RPMI7951 (cell line): ENCODE measurements at regions not wholly inside any gene's neighbourhood (a gene's known extent, or its start where the extent isn't known, plus 50 kb on each side); places are given as distances from the start of the nearest gene placed in this dataset.
"Not testable (repeated sequence)": the region's sequence is repeated elsewhere in the genome, so short reads cannot be mapped to it uniquely, and the experiment has no call there.

Source experiments
- DNase-seq: peaks from one replicate; pipeline ENCODE4 v3.0.0-alpha.2; 2012; ENCODE audit warnings: low read depth

DNA sequence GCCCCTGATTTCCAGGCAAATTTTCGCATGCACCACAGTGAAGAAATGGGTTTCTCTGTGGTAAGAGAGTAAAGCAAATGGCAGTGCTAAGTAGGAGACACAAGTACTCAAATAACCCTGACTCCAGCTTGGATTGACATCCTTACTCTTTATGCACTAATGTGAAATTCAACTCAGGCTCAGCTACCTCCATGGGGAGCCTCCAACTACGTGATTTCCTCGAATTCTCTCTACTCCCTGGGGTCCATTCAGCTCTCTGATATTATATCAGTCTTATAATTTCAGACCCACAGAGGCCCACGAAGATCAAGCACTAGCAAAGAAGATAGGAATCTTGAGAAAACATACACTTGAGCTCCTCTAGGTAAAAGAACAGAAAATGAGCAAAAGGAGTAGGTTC lies 407.6 kb upstream of the CCDC54 start:
- no peak for DNase-seq

DNA sequence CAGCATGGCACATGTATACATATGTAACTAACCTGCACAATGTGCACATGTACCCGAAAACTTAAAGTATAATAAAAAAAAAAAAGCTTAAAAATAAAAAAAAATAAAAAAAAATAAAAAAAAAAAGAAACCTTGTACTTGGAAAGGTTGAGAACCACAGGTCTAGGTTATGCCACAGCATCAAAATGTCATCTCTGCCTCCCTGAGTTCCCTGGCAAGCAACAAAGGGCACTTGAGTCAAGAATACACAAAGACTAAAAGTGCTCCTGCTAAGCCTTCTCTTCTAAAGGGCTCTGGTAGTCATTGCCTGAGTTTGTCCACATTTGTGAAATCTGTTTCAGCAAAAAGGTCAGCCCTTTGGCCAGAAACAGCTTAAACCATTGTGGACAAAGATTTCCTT lies 395.8 kb upstream of the CCDC54 start:
- no peak for DNase-seq

DNA sequence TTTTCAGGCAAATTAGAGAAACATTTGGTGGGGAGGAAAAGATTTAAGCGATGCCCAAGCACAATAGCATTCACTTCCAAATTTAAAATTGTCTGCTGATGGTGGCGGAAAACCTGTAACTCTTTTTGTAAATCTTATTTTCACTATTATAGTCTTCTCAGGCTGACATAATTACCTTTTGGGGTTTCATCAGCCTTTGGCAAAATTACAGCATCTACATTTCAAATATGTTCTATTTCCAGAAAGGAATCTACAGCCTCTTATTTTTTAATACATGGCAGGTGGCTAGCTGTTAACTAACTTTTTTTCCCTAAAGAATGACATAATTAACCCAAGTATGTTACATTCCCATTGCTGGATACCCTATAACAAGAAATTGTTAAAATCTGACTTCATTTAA lies 391.5 kb upstream of the CCDC54 start:
- DNase-seq: no peak

DNA sequence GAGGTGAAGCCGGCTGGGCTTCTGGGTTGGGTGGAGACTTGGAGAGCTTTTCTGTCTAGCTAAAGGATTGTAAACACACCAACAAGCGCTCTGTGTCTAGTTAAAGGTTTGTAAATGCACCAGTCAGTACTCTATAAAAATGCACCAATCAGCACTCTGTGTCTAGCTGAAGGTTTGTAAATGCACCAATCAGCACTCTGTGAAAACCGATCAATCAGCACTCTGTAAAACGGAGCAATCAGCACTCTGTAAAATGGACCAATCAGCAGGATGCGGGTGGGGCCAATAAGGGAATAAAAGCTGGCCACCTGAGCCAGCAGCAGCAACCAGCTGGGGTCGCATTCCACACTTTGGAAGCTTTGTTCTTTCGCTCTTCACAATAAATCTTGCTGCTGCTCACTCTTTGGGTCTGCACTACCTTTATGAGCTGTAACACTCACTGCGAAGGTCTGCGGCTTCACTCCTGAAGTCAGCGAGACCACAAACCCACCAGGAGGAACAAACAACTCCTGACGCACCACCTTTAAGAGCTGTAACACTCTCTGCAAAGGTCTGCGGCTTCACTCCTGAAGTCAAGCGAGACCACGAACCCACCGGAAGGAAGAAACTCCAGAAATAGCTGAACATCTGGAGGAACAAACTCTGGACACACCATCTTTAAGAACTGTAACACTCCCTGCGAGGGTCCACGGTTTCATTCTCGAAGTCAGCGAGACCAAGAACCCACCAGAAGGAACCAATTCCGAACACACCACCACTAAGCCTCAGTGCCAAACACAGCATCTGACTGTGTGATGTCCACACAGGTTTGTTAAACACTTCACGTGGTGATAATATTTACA lies 378.2 kb upstream of the CCDC54 start:
- DNase-seq: not testable (repeated sequence)

DNA sequence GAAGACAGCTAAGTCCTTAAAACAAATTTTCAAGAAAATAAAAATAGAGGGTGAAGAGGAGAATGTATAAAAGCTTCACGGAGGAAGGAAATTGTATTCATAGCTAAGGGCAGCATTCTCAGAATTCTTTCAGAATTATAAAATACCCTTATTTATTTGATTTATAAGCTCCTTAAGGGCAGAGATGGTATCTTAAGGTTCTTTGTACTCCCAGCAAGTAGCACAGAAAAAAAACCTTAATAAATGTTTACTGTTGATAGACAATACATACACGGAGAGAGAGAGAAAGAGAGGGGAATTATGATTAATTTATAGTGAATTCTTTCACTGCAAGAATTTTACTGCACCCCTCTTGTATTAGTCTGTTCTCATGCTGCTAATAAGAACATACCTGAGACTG lies 375.6 kb upstream of the CCDC54 start:
- DNase-seq: peak; percentile 6

DNA sequence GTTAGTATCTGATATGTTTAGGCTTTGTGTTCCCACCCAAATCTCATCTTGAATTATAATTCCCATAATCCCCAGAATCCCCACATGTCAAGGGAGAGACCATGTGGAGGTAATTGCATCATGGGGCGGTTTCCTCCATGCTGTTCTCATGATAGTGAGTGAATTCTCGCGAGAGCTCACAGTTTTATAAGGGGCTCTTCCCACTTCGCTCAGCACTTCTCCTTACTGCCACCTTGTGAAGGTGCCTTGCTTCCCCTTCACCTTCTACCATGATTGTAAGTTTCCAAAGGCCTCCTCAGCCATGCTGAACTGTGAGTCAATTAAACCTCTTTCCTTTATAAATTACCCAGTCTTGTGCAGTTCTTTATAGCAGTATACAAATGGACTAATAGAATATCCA lies 371.9 kb upstream of the CCDC54 start:
- not testable (repeated sequence) for DNase-seq

DNA sequence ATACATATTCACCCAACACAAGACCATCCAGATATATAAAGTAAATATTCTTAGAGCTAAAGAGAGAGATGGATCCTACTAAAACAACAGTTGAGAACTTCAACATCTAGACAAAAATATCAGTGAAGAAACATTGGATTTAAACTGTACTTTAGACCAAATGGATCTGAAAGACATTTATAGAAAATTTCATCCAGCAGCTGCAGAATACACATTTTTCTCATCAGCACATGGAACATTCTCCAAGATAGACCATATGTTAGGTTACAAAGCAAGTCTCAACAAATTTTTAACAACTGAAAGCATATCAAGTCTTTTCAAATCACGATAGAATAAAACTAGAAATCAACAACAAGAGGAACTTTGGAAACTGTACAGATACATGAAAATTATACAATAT lies 369.0 kb upstream of the CCDC54 start:
- DNase-seq: no peak

DNA sequence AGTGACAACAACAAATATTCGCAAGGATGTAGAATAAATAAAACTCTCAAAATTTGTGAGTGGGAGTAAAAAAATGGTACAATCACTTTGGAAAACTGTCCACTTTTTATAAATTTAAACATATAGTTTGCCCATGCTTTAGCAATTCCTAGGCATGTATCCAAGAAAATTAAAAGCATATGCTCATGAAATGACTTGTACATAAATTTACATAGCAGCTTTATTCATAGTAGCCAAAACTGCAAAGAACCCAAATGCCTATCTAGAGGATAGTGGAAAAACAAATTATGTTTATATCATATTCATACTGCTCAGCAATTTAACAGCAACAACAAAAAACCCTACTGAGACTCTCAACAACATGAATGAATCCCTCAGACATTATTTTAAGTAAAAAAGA lies 363.6 kb upstream of the CCDC54 start:
- no peak for DNase-seq

DNA sequence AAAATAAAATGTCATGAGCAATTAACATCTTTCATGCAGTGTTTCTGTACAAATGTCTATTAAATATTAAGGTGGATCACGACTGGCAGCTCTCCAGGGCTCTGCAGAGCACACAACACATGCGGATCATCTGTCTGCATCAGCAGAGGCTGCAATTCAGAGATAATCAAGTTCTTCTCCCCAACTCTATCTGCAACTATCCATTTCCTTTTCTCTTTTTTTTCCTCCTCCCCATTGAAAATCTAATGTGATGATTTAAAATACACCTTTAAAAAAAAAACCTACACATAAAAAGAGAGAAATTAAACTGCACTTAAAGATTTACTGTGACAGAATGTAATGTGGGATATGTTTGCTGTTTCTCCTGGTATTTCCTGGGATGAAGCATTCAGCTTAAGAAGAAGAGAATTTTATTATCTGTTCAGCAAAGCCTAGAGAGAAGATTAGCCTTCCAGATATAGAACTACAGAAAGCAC lies 352.6 kb upstream of the CCDC54 start:
- no peak for DNase-seq

DNA sequence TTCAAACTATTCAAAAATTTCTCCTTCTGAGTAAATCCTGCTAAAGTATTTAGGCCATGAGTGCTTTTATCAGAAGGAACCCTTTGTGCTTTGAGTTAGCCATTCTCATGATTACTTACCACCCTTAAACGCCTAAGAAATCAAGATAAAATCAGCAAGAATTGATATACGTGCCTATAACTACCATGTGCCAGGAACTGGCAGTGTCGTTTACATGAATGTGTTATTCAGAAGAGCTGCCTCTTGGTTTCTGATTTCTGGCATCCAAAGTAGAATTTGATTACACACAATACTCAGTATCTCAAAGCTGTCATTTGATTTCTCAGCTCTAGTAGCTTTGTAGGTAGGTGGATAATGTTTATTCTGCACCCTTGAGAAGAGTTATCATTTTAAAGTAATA lies 351.3 kb upstream of the CCDC54 start:
- DNase-seq: no peak

DNA sequence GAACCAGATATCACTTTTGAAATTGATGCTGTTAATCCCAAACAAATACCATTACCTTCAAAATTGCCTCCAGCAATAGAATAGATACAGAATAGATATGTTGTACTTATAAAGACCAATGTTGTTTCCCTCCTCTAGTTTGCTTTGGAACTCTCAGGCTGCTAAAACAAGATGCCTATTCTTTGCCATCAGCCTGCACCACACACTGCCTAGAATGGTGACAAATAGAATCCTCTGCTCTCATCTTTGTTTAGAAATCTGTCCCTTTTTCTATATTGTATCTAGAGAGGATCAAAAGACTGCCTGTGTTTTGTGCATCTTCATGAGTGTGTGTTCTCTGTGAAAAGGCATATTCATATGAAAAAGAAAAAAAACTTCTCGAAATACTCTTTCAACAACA lies 349.2 kb upstream of the CCDC54 start:
- no peak for DNase-seq

DNA sequence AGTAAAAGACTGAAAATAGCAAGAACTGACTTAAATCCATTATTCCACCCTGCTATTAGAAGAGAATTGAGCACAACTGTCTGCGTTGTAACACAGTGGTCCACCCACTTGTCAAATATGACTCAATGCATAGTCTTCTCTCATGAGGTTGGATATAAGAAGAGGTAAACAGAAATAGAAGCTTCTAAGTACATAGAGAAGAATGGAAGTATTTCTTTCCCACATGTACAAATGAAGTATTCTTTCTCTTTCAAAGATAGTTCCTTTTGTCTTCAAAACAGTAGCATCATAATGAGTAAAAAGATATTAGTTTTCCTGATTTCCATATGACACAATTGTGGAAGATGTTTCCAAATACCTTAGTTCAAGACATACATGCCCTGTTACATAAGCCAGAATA lies 348.6 kb upstream of the CCDC54 start:
- no peak for DNase-seq

DNA sequence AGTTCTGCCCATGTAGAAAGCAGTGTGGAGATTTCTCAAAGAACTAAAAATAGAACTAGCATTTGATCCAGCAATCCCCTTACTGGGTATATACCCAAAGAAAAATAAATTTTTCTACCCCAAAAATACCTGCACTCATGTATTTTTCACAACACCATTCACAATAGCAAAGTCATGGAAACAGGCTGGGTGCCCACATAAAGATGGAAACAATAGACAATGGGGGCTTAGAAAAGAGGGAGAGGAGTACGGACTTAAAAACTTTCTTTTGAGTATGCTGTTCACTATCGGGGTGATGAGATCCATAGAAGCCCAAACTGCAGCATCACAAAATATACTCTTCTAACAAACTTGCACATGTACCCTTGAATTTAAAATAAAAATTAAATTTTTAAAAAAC lies 345.1 kb upstream of the CCDC54 start:
- no peak for DNase-seq

DNA sequence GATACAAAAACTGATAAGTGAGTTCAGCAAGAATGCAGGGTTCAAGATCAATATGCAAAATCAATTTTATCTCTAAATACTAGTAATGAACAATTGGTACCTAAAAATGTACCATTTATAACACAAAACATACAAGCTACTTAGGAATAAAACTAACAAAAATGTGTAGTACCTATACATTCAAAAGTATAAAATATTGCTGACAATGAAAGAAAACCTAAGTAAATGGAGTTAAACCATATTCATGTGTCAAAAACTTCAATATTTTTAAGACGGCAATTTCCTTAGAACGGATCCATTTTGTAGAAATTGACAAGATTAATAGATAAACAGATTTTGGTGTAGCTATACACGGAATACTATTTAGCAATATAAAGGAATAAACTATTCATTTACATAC lies 343.1 kb upstream of the CCDC54 start:
- DNase-seq: no peak

DNA sequence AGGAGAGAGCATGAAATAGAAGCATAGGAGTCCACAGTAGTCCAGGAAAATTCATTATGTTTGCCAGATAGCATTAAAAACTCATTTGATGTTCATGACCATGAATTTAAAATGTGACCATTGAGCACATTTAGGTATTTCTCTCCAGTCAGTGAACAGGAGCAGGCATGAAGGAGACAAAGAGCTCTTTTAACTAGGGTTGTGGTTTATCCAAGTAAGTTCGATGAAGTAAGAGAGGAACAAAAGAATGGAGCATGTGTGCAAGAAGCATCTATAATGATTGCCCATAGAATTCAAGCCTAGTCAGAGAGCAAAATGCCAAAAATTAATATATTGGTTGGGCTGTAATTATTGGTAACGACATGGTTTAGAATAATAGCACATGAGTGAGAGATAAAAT lies 342.1 kb upstream of the CCDC54 start:
- no peak for DNase-seq

DNA sequence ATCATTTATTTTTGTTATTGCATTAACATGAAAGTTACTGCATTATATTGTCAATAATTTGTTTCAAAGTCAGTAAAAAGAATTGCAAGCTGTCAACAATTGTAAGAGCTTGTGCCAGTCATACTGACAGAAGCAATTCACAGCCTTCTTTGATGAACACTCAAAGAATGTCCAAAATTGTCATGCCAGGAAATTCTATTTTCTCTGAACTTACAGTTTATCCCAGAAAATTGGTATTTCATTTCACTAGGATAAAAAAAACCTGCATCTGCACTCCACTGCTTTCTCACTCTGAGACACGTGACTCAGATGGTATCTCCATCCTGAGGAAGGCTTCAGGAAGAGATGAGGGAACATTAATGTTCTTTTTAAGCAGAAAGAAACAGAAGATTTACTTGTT lies 332.6 kb upstream of the CCDC54 start:
- DNase-seq: no peak

DNA sequence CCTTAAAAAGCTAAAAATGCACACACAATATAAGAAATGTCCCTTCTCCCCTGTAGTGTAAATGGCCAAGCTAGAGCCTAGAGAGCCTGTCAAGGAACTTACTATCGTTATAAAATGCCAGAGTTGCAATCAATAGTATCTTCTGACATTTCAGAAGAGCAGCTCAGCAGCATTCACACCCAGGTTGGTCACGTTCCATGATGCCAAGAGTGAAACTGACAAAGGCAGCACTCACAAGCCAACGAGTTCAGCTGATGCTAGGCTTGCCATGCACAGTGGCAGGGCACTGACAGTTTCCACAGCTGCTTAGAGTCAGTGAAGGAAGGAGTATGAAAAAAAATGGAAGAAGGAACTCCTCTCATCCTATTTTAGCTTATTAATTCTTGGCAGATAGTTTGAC lies 331.4 kb upstream of the CCDC54 start:
- no peak for DNase-seq

DNA sequence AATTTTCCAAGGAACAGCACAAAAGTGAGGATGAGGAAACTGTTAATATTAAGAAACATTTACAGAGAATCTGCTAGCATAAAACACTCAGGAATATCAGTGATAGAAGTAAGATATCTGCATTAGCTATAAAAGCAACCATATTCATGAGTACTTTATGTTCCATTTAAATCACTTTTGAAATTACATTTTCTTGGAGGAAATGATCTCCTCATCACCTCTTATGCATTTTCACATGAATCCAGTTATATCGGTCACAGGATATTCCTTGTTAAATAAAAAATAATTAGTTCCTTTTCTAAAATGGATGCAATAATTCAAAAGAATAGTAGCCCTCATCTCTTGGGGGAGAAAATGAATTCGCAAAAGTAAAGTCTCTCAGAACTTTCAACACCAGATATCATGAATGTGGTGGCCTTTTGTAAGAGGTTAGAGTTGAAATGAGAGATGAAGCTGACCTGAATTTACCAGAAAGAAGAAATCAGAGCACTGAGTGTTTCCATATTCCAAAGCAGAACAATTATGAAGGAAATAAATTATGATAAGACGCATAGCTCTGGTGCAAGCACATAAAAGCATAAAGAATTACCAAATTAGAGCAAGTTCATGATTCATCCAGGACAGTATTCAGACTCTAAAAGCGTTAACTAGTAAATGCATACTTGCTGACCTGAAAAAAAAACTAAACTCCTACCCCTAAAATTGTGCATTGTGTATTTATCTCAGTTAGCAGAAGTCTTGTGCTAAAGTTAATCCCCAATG lies 321.9 kb upstream of the CCDC54 start:
- DNase-seq: no peak

DNA sequence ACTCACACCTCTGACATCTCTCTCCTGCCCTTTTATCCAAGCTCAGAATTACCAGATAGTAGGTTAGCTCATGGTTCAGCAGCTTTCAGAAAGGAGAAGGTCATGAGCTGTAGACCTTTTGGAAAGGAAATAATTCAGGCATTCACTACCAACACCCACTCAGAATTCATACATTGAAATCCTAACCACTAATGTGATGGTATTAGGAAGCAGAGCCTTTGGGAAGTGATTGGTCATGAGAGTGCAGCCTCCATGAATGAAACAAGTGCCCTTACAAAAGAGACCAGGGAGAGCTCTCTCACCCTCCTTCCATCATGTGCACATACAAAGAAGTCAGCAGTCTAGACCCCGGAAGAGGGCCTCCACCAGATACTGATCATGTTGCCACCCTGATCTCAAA lies 315.8 kb upstream of the CCDC54 start:
- DNase-seq: no peak

DNA sequence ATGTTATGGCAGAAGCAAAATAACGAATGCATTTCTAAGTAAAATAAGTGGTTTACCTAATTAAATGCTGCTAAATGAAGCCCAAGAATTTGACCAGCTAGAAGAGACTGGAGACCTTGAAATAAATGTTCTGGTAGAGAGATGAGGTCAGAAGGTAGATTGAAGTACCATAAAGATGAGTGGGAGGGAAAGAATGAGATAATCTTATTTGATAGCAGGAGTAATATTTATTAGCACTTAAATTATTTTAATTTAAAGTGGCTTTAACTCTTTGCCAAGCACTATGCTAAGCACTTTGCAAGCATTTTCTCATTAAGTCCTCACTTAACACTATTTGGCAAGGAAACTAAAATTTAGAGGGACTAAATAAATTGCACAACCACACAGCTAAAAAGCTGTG lies 314.9 kb upstream of the CCDC54 start:
- no peak for DNase-seq

DNA sequence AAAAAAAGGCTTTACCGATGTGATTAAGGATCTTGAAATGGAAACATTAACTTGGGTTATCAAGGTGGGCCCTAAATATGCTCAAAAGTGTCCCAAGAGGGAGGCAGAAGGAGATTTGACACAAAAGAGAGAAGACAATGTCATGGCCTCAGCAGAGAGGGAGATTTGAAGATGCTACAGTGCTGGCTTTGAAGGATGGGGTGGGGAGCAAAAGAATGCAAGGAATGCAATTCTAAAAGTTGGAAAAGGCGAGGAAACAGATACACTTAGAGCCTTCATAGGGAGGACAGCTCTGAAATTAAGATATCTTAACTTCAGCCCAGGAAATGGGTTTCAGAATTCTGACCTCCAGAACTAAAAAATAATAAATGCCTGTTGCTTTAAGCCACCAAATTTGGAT lies 314.5 kb upstream of the CCDC54 start:
- peak; percentile 16 for DNase-seq

DNA sequence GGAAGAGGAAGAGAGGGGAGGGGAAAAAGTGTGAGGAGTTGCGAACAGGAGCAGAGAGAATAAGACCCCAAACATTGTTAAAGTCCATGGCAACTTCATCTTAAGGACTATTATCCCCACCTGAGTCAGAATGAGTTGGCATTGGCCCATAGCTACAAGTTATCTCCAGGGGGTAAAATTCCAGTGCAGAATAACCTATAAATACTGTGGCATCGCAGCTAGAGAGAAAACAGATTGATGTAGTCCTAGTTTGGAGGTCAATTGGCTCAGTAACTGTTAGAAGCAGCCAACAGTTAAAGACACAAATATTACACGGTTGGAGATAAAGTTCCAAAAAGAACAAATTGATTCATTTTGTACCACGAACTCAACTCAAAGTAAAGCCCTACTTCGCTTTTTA lies 313.9 kb upstream of the CCDC54 start:
- DNase-seq: peak; percentile 50

DNA sequence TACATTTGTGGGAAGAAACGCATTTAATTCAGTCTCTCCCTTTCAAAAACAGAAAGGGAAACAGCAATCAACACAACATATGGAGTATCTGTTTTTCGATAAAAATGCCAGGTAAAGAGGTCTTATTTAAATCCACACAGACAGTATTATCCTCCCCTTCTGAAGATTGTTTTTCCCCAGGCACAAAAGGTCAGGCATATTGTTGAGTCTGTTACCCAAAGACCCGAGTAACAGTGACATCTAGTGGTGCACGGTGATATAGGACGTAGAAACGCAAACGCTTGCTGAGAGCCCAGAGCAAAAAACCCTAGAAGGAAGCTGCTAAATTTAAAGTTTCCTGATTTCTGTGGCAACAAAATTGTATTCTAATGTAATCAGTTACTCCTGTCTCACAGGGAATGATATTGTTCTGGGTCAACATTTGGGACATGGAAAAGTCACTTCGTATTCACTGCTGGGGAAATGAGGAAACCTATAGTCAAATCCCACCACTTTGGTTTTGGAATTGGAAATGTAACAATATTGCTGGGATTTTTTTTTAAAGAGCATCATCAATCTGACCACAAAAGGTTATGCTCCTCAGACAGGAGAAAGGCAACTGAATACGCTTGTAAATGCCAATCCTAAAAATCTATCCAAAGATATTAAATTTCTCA lies 312.7 kb upstream of the CCDC54 start:
- peak; percentile 78 for DNase-seq
